ENCODE measurements at regions not wholly inside any gene's neighbourhood (a gene's known extent, or its start where the extent isn't known, plus 50 kb on each side); places are given as distances from the start of the nearest gene placed in this dataset.
"Not testable (repeated sequence)": the region's sequence is repeated elsewhere in the genome, so short reads cannot be mapped to it uniquely, and the experiment has no call there.

DNA sequence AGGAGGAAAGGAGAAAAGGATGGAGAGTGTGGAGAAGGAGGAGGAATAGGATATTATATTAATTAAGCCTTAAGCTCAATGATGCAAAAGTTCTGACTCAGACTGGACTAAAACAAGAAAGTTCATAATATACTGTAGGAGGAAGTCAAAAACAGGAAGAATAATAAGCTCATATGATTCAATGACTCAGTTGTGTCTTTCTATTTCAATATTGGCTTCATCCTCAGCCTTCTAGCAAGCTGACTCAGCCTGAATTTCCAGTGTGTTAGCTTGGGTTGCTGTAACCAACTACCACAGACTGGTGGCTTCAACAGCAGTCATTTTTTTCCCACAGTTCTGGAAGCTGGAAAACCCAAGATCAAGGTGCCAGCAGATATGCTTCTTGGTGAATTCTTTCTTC is 254.8 kb upstream of the DPP6 start:
- not testable (repeated sequence) for TF ChIP-seq CTCF (conservative IDR thresholded peaks at IDR 0.05; ENCODE audit: low read length); EZH2phosphoT487 (IDR thresholded peaks at IDR 0.05; ENCODE audit: borderline replicate concordance, low read depth, low read length)
